Stimulated activated naive CD8-positive, alpha-beta T cell treated with anti-CD3 and anti-CD28 coated beads, Interleukin-15, Interleukin-2, amounts not matched to agents 100 ng/mL and 50 ng/mL, for 24 hours (primary cell): ENCODE measurements at regions not wholly inside any gene's neighbourhood (a gene's known extent, or its start where the extent isn't known, plus 50 kb on each side); places are given as distances from the start of the nearest gene placed in this dataset.

Experiments
- H3K27ac Mint-ChIP-seq: one replicate; pipeline ENCODE4 v1.8.0; 2021; ENCODE audit warnings: mild to moderate bottlenecking, mixed read lengths
- H3K27me3 Mint-ChIP-seq: one replicate; pipeline ENCODE4 v1.8.0; 2021; ENCODE audit warnings: mixed read lengths
- H3K36me3 Mint-ChIP-seq: one replicate; pipeline ENCODE4 v1.8.0; 2021; ENCODE audit warnings: low read depth, mixed read lengths
- H3K4me1 Mint-ChIP-seq: one replicate; pipeline ENCODE4 v1.8.0; 2021; ENCODE audit warnings: low read depth, mixed read lengths
- H3K4me3 Mint-ChIP-seq: one replicate; pipeline ENCODE4 v1.8.0; 2021; ENCODE audit warnings: mild to moderate bottlenecking, mixed read lengths
- H3K9me3 Mint-ChIP-seq: one replicate; pipeline ENCODE4 v1.8.0; 2021; ENCODE audit warnings: mixed read lengths

DNA sequence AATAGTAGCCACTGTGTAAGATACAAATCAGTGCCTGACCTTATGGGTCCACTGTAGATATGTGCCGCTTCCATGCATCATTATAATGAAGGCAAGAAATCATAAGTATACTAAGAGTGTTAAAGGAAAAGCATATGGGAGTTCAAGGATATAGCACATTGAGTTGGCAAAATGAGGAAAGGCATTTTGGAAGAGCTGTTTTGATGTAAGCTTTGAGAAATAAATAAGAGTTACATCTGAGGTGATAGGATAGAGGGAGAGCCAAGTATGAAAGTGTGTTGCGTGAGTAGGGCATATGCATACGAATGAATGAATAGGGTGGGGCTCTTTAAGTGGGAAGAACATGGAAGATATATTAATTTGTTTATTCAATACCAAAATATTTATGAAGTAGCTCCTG, 101.0 kb upstream of the DMAC1 start:
- Mint-ChIP-seq H3K36me3 (no peaks in the 10 kb centered on the region), H3K27ac (no peak overlapping the region), H3K4me1 (no peaks in the 10 kb centered on the region), H3K4me3 (no peak overlapping the region), H3K9me3 (no peaks in the 10 kb centered on the region), H3K27me3 (no peaks in the 10 kb centered on the region)

GRCh38 chr9:7899753-7900152, 100.2 kb upstream of the DMAC1 start:
- Mint-ChIP-seq H3K9me3 (no peaks in the 10 kb centered on the region), H3K36me3 (no peaks in the 10 kb centered on the region), H3K27ac (no peak overlapping the region), H3K4me1 (no peaks in the 10 kb centered on the region), H3K27me3 (no peaks in the 10 kb centered on the region), H3K4me3 (no peak overlapping the region)

- Mint-ChIP-seq H3K27ac (no peak overlapping the region), H3K36me3 (peaks cover 5% of the 10 kb centered on the region), H3K27me3 (no peaks in the 10 kb centered on the region), H3K9me3 (peaks cover 8% of the 10 kb centered on the region), H3K4me1 (no peaks in the 10 kb centered on the region), H3K4me3 (no peak overlapping the region)
Observed at GRCh38 chr9:7894231-7894630, 94.7 kb upstream of the DMAC1 start.

DNA sequence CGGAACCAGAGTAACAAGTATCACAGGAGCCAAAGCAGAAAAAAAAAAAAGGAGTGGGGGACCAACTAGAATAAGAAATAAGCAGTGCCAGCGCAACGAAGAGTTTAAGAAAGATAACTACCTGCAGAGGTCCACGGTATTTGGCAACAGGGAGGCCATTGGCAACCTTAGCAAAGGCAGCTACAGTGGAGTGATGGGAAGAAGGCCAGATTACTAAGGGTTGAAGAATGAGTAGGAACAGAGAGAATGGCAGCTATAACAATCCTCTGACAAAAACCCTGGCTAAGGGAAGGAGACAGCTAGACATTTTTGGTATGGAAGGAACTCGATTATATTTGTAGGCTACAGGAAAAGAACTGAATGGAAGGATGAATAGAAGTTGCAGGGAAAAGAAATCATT, 93.4 kb upstream of the DMAC1 start:
- H3K36me3 Mint-ChIP-seq = peaks cover 5% of the 10 kb centered on the region
- no peaks in the 10 kb centered on the region for H3K27me3 Mint-ChIP-seq
- H3K4me3 Mint-ChIP-seq = no peak overlapping the region
- H3K4me1 Mint-ChIP-seq = no peaks in the 10 kb centered on the region
- H3K27ac Mint-ChIP-seq = no peak overlapping the region
- peaks cover 8% of the 10 kb centered on the region for H3K9me3 Mint-ChIP-seq

DNA sequence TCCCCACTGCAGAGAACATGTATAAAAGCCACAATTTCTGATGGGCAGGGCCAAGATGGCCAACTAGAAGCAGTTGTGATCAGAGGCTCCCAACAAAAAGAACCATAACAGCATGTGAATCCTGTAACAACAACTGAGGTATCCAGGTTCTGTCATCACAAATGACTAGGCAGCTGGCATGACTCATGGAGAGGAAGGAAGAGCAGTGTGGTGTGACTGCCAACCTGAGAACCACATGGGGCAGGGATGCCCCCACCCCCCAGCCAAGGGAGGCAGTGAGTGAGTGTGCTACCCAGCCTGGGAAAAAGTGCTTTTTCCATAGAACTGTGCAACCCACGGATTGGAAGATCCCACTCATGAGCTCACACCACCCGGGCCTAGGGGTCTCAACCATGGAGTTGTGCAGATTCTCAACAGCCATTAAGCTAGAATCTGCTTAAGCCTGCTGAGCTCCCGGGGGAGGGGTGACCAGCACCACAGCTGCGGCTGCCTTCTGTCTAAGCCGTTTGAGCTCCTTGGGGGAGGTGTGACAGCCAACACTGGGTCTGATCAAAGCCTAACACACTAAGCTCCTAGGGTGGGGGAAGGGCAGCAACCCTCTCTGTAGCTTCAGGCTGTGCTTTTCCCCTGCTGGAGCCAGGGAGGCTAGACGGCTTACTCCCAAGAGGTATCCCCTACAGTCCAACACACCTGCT, 80.1 kb upstream of the DMAC1 start:
- Mint-ChIP-seq H3K4me3 (no peak overlapping the region), H3K27ac (peak overlapping the region; percentile 7), H3K36me3 (no peaks in the 10 kb centered on the region), H3K4me1 (peaks cover 20% of the 10 kb centered on the region), H3K9me3 (peaks cover 18% of the 10 kb centered on the region), H3K27me3 (no peaks in the 10 kb centered on the region)

DNA sequence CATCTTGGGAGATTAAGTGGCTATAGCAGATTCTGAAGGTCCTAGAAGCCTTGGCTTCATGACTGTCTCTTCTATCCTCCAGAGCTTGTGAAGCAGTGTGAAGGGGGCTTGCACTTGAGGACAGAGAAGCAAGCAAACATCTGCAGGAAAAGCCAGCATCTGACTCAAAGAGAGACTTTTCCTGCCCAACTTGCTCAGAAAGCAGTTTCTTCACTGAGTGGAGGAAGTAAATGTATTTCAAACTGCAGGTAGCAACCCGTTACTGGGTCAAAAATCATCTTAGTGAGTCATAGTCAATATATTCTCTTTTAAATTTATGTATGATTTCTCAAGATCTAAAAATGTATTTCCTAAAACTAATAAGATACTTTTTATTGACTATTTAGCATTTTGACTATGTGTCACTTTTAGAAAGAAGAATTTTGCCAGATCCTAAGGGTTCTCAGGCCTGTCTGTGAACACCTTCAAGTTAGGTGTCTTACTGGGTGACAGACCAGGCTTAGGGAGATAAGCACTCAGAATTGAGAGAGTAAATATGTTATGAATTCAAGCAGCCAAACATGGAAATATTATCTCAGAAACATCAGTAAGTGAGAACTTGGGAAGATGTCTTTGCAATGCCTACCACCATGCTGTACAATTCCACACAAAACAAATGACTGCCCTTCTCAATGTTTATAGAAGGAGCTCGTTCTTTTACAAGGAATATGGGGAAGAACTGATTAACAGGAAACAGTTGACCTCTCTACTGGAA, 72.6 kb upstream of the DMAC1 start:
- Mint-ChIP-seq H3K4me3 (no peak overlapping the region), H3K9me3 (peaks cover 2% of the 10 kb centered on the region), H3K36me3 (no peaks in the 10 kb centered on the region), H3K27me3 (no peaks in the 10 kb centered on the region), H3K27ac (no peak overlapping the region), H3K4me1 (peaks cover 6% of the 10 kb centered on the region)

DNA sequence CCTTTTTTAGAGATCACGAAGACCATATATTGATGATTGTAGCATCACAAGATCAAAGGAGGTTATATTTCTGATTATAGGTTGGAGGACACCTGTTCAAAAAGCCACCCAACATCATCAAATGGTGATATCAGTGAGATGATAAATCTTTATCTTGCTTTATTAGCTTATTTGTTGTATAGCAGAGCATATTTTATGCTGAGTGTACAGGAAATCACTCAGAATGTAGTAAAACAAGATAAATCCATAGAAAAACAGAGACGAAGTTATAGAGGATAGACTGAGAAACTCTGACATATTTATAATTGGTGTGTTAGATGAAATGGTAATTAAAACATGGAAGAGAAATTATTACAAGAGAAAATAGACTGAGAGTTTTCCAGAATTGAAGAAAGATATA, 69.8 kb upstream of the DMAC1 start:
- Mint-ChIP-seq H3K4me1 (peaks cover 6% of the 10 kb centered on the region), H3K9me3 (no peaks in the 10 kb centered on the region), H3K36me3 (no peaks in the 10 kb centered on the region), H3K27me3 (no peaks in the 10 kb centered on the region), H3K4me3 (no peak overlapping the region), H3K27ac (no peak overlapping the region)

DNA sequence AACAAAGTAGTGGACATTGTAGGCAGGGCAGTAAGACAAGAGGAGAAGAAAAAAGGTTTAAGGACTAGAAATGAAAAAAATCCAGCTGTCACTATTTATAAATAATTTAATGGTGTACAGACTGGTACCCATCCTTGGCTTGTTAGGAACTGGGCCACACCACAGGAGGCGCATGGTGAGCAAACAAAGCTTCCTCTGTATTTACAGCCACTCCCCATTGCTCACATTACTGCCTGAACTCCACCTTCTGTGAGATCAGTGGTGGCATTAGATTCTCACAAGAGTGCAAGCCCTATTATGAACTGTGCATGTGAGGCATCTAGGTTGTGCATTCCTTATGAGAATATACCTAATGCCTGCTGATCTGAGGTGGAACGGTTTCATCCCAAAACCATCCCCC, 62.6 kb upstream of the DMAC1 start:
- no peaks in the 10 kb centered on the region for H3K9me3 Mint-ChIP-seq
- no peak overlapping the region for H3K27ac Mint-ChIP-seq
- H3K4me1 Mint-ChIP-seq = no peaks in the 10 kb centered on the region
- no peaks in the 10 kb centered on the region for H3K36me3 Mint-ChIP-seq
- H3K4me3 Mint-ChIP-seq = no peak overlapping the region
- no peaks in the 10 kb centered on the region for H3K27me3 Mint-ChIP-seq

GRCh38 chr9:7861086-7861485, 61.5 kb upstream of the DMAC1 start:
- Mint-ChIP-seq H3K4me1 (no peaks in the 10 kb centered on the region), H3K36me3 (no peaks in the 10 kb centered on the region), H3K4me3 (no peak overlapping the region)

GRCh38 chr9:7860335-7860709, 60.7 kb upstream of the DMAC1 start:
- Mint-ChIP-seq H3K4me1 (no peaks in the 10 kb centered on the region), H3K4me3 (no peak overlapping the region), H3K9me3 (no peaks in the 10 kb centered on the region), H3K27me3 (no peaks in the 10 kb centered on the region), H3K27ac (no peak overlapping the region), H3K36me3 (no peaks in the 10 kb centered on the region)

More at GRCh38 chr9:7861086-7861485, 61.5 kb upstream of the DMAC1 start:
- no peaks in the 10 kb centered on the region for H3K27me3 Mint-ChIP-seq
- no peak overlapping the region for H3K27ac Mint-ChIP-seq
- H3K9me3 Mint-ChIP-seq = no peaks in the 10 kb centered on the region

GRCh38 chr9:7859701-7860334, 60.2 kb upstream of the DMAC1 start:
- Mint-ChIP-seq H3K4me1 (no peaks in the 10 kb centered on the region), H3K27ac (no peak overlapping the region), H3K27me3 (no peaks in the 10 kb centered on the region), H3K36me3 (no peaks in the 10 kb centered on the region), H3K4me3 (no peak overlapping the region), H3K9me3 (no peaks in the 10 kb centered on the region)

DNA sequence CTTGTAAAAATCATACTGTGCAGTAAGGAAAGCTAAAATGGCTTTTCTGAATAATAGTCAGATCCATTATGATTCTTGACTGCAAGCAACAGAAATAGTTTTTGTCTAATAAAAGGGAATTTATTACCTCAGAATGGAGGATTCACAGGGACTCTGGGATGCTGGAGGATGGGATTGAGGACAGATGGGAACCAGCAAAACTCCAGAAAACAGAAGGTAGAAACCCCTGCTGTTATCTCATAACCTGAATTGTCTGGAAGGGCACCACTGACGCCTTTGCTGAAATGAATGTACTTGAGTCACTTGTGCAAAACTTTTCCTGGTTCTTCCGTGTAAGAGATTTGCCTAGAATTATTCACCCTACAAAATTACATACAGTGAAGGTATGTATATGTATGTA, 58.6 kb upstream of the DMAC1 start:
- Mint-ChIP-seq H3K27ac (no peak overlapping the region), H3K4me3 (no peak overlapping the region), H3K9me3 (no peaks in the 10 kb centered on the region), H3K36me3 (no peaks in the 10 kb centered on the region), H3K4me1 (no peaks in the 10 kb centered on the region), H3K27me3 (no peaks in the 10 kb centered on the region)

- no peak overlapping the region for H3K4me3 Mint-ChIP-seq
- H3K27ac Mint-ChIP-seq = no peak overlapping the region
- no peaks in the 10 kb centered on the region for H3K27me3 Mint-ChIP-seq
Observed at GRCh38 chr9:7854763-7855162, 55.2 kb upstream of the DMAC1 start.

More at GRCh38 chr9:7854763-7855162, 55.2 kb upstream of the DMAC1 start:
- no peaks in the 10 kb centered on the region for H3K4me1 Mint-ChIP-seq
- H3K9me3 Mint-ChIP-seq = no peaks in the 10 kb centered on the region
- no peaks in the 10 kb centered on the region for H3K36me3 Mint-ChIP-seq
